ENCODE measurements at regions not wholly inside any gene's neighbourhood (a gene's known extent, or its start where the extent isn't known, plus 50 kb on each side); places are given as distances from the start of the nearest gene placed in this dataset.

GRCh38 chr14:84864548-84865271 lies 665.2 kb upstream of the FLRT2 start:
- intact Hi-C loops (cut with micrococcal nuclease): no loop called here
- DNase-seq (no peak), ATAC-seq (no peak)
- 82% methylated on average over 2 of the region's 2 CpGs for WGBS (ENCODE audit: insufficient coverage)
- H3K27ac ChIP-seq (ENCODE audit: low read length): no peak overlapping the region
- H3K27ac Mint-ChIP-seq: no peak overlapping the region
- H3K4me1 Mint-ChIP-seq: no peaks in the 10 kb centered on the region
- no peaks in the 10 kb centered on the region for H3K27me3 Mint-ChIP-seq (ENCODE audit: low read depth in 2 of 2)
- H3K36me3 ChIP-seq (ENCODE audit: control insufficient read depth, insufficient read depth, low read length): no peaks in the 10 kb centered on the region
- H3K4me3 ChIP-seq (ENCODE audit: low read length): no peak overlapping the region
- H3K4me3 Mint-ChIP-seq: no peak overlapping the region
- H3K9me3 Mint-ChIP-seq: peaks cover 6 to 8% of the 10 kb centered on the region in 2 donors
- H3K36me3 Mint-ChIP-seq: peaks cover 6% of the 10 kb centered on the region
- TF ChIP-seq CTCF (IDR thresholded peaks at IDR 0.05): no peak
- H3K4me1 ChIP-seq (ENCODE audit: control insufficient read depth, insufficient read depth, low read length): no peaks in the 10 kb centered on the region
- no peaks in the 10 kb centered on the region for H3K27me3 ChIP-seq (ENCODE audit: control insufficient read depth, insufficient read depth, low read length)
- no peaks in the 10 kb centered on the region for H3K9me3 ChIP-seq (ENCODE audit: control insufficient read depth, insufficient read depth, low read length)

GRCh38 chr14:84871734-84872133 lies 658.2 kb upstream of the FLRT2 start:
- Mint-ChIP-seq H3K4me1 (no peaks in the 10 kb centered on the region), H3K4me3 (no peak overlapping the region), H3K9me3 (peaks cover 2 to 6% of the 10 kb centered on the region in 2 donors), H3K36me3 (no peaks in the 10 kb centered on the region), H3K27ac (no peak overlapping the region), H3K27me3 (ENCODE audit: low read depth in 2 of 2) (no peaks in the 10 kb centered on the region)
- H3K9me3 ChIP-seq (ENCODE audit: control insufficient read depth, insufficient read depth, low read length): no peaks in the 10 kb centered on the region
- no peaks in the 10 kb centered on the region for H3K4me1 ChIP-seq (ENCODE audit: control insufficient read depth, insufficient read depth, low read length)
- no peak for TF ChIP-seq CTCF (IDR thresholded peaks at IDR 0.05)
- DNase-seq (no peak), ATAC-seq (no peak)
- WGBS (ENCODE audit: insufficient coverage): 81% methylated on average over 2 of the region's 2 CpGs
- no peaks in the 10 kb centered on the region for H3K27me3 ChIP-seq (ENCODE audit: control insufficient read depth, insufficient read depth, low read length)
- no peak overlapping the region for H3K27ac ChIP-seq (ENCODE audit: low read length)
- intact Hi-C loops (cut with micrococcal nuclease): no loop called here
- H3K36me3 ChIP-seq (ENCODE audit: control insufficient read depth, insufficient read depth, low read length): no peaks in the 10 kb centered on the region
- H3K4me3 ChIP-seq (ENCODE audit: low read length): no peak overlapping the region

DNA sequence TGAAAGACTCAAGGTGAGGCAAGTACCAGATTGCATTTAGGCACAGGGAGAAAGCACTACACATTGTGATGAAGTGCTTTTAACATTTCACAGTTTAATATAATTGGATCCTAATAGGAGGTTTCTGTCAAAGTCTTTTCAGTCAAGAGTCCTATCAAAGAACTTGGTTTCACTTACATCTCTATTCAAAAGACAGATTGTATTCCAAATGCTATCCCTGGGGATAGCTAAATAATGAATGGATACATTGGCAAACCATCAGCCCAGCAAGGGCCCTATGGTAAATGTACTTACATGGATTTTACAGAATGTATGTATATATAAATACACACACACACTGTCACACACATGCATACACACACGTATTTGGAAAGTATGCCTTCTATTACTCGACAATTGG lies 655.5 kb upstream of the FLRT2 start:
- no peaks in the 10 kb centered on the region for H3K27me3 Mint-ChIP-seq (ENCODE audit: low read depth in 2 of 2)
- TF ChIP-seq CTCF (IDR thresholded peaks at IDR 0.05): no peak
- peaks cover 5 to 6% of the 10 kb centered on the region in 2 donors for H3K9me3 Mint-ChIP-seq
- intact Hi-C loops (cut with micrococcal nuclease): no loop called here
- ATAC-seq (no peak), DNase-seq (no peak)
- Histone ChIP-seq H3K27me3 (ENCODE audit: control insufficient read depth, insufficient read depth, low read length) (no peaks in the 10 kb centered on the region), H3K27ac (ENCODE audit: low read length) (no peak overlapping the region), H3K4me1 (ENCODE audit: control insufficient read depth, insufficient read depth, low read length) (no peaks in the 10 kb centered on the region), H3K9me3 (ENCODE audit: control insufficient read depth, insufficient read depth, low read length) (no peaks in the 10 kb centered on the region), H3K4me3 (ENCODE audit: low read length) (no peak overlapping the region), H3K36me3 (ENCODE audit: control insufficient read depth, insufficient read depth, low read length) (no peaks in the 10 kb centered on the region)
- H3K4me1 Mint-ChIP-seq: no peaks in the 10 kb centered on the region
- no peak overlapping the region for H3K27ac Mint-ChIP-seq
- H3K36me3 Mint-ChIP-seq: no peaks in the 10 kb centered on the region
- no peak overlapping the region for H3K4me3 Mint-ChIP-seq
- WGBS (ENCODE audit: insufficient coverage): no CpG with 5 or more reads among the region's 2 CpGs

GRCh38 chr14:84877061-84877460 lies 652.9 kb upstream of the FLRT2 start:
- Mint-ChIP-seq H3K36me3 (no peaks in the 10 kb centered on the region), H3K27me3 (ENCODE audit: low read depth in 2 of 2) (no peaks in the 10 kb centered on the region), H3K9me3 (peaks cover 5 to 6% of the 10 kb centered on the region in 2 donors), H3K27ac (no peak overlapping the region), H3K4me3 (no peak overlapping the region), H3K4me1 (no peaks in the 10 kb centered on the region)
- Histone ChIP-seq H3K4me1 (ENCODE audit: control insufficient read depth, insufficient read depth, low read length) (no peaks in the 10 kb centered on the region), H3K9me3 (ENCODE audit: control insufficient read depth, insufficient read depth, low read length) (no peaks in the 10 kb centered on the region), H3K27me3 (ENCODE audit: control insufficient read depth, insufficient read depth, low read length) (no peaks in the 10 kb centered on the region), H3K4me3 (ENCODE audit: low read length) (no peak overlapping the region), H3K36me3 (ENCODE audit: control insufficient read depth, insufficient read depth, low read length) (no peaks in the 10 kb centered on the region), H3K27ac (ENCODE audit: low read length) (no peak overlapping the region)
- no CpG with 5 or more reads among the region's 1 CpG for WGBS (ENCODE audit: insufficient coverage)
- intact Hi-C loops (cut with micrococcal nuclease): no loop called here
- no peak for ATAC-seq
- TF ChIP-seq CTCF (IDR thresholded peaks at IDR 0.05): no peak
- DNase-seq: no peak

Measured in natural killer cell (primary cell).